ENCODE measurements at regions not wholly inside any gene's neighbourhood (a gene's known extent, or its start where the extent isn't known, plus 50 kb on each side); places are given as distances from the start of the nearest gene placed in this dataset.
"Not testable (repeated sequence)": the region's sequence is repeated elsewhere in the genome, so short reads cannot be mapped to it uniquely, and the experiment has no call there.

GRCh38 chr17:52892334-52892733 is 733.8 kb upstream of the CA10 start:
- no peak for DNase-seq

GRCh38 chr17:52885882-52886281 is 727.4 kb upstream of the CA10 start:
- no peak for DNase-seq

GRCh38 chr17:52883907-52884491 is 725.5 kb upstream of the CA10 start:
- DNase-seq: not testable (repeated sequence)

DNA sequence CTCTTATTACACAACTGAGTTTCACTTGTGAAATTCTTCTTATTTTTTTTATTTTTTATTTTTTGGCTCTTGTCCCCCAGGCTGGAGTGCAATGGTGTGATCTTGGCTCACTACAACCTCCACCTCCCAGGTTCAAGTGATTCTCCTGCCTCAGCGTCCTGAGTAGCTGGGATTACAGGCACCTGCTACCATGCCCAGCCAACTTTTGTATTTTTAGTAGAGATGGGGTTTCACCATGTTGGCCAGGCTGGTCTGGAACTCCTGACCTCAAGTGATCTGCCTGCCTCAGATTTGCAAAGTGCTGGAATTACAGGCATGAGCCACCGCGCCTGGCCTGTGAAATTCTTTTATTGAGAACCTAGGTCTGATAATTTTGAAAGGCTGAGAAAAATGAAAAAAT is 688.3 kb upstream of the CA10 start:
- DNase-seq: not testable (repeated sequence)

DNA sequence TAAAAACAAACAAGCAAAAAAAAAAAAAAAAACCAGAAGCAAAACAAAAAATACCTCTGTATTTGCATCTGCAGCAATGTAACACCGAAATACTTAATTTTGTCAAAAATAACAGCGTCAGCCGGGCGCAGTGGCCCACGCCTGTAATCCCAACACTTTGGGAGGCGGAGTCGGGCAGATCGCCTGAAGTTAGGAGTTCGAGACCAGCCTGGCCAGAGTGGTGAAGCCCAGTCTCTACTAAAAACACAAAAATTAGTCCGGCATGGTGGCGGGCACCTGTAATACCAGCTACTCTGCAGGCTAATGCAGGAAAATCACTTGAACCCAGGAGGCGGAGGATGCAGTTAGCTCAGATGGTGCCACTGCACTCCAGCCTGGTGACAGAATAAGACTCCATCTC is 683.5 kb upstream of the CA10 start:
- no peak for DNase-seq

DNA sequence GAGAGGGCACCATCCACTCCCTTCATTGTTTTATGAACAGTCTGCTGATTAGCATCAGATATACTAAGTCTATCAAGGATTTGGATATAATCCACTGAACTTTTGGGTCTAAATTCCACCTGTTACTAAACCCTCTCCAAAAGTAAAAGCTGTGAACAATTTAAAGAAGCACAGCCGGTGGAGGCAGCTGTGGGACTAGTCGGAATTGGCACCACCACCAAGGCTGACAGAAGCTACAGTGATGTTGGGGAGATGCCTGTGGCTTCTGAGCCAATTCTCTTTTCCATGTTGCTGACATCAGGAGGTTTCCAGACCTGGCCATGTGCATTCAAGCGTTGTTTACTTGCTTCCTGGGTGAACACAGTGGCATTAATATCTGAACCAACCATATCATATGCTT is 679.0 kb upstream of the CA10 start:
- no peak for DNase-seq

DNA sequence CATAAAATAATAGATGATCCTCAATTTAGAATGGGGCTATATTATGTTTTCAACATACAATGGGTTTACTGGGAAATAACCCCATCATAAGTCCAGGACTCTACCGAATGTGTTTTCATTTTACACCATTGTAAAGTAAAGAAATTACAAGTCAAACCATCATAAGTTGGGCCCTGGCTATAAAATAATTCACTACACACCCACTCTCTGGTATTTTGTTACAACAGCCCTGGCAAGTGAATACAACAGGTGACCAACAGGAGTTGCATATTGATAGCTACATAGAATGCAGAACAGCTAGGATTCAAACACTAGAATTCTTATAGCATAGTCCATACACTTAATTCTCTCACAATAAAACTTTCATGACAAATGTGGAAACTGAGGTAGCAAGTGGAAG is 673.0 kb upstream of the CA10 start:
- no peak for DNase-seq

- DNase-seq: no peak
Observed at GRCh38 chr17:52828621-52829020, 670.1 kb upstream of the CA10 start.

DNA sequence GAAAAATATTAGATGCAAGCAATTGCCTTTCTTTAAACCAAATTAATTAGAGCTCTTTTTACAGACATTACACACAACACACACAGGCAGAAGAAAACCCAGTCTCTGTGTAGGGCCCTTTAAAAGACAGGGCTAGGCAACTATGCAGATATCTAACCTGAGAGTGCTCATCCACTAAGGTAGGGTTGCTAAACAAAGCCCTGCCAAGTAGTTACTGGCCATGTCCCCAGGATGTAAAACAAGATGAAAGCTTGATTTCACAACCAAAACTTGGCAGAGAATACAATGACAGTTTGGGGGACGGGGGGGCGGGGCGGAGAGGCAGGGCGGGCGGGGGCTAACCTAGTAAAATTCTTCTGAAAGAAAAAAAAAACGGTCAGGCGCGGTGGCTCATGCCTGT is 669.0 kb upstream of the CA10 start:
- no peak for DNase-seq

DNA sequence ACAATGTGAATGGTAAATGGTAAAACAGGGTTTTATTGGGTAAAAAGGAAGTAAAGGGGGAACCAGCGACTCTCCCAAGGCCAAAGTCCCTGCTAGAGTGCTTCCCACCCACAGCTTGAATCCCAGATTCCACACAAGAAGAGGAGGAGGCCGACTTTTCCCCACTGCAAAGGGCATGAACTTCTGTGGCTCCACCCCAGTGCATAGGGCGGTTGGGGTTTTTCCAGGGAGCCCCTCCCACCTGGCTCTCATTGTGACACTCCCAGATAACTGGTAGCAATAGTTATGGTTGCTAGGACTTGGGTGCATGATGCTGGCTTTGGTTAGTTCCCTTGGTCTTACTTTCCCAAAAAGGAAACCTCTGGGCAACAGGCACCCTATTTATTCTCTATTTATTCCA is 666.0 kb upstream of the CA10 start:
- no peak for DNase-seq

DNA sequence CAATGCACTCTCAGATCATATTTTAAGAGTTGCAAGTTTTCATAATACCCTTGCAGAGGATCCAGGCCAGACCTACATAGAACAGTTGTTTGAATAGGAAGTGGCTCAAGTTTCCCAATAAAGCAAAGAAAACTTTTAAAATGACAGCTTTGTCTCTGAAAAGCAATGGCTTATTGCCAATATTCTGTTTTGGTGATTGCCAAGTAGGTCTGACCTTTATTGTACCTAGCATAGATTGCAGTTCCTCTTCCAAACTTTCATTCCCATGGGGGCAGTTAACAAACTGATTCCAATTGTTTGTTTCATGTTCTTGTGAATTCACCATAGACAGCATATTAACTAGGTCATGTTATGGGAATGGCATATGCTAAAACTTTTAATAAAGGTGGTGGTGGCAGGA is 664.6 kb upstream of the CA10 start:
- no peak for DNase-seq

GRCh38 chr17:52790359-52790955 is 631.9 kb upstream of the CA10 start:
- DNase-seq: no peak

DNA sequence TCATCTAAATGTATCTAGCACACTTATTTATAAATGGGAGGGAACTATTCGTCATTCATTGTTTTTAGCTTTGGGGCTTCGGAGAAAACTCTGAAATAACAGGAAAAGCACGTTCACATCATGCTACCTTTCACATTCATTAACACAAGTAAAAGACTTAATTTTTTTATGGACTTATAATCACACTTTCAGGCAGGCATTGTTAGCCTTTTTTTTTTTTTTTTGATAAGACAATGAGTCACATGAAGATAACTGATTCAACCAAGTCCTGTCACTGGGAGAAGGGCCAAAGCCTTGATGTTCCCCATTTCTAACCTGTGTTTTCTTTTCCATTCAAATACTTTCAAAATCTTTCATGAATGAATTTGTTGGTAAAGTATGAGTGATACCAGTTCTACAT is 631.3 kb upstream of the CA10 start:
- DNase-seq: no peak

GRCh38 chr17:52776234-52776633 is 617.7 kb upstream of the CA10 start:
- DNase-seq: no peak

GRCh38 chr17:52762794-52763167 is 604.3 kb upstream of the CA10 start:
- no peak for DNase-seq

DNA sequence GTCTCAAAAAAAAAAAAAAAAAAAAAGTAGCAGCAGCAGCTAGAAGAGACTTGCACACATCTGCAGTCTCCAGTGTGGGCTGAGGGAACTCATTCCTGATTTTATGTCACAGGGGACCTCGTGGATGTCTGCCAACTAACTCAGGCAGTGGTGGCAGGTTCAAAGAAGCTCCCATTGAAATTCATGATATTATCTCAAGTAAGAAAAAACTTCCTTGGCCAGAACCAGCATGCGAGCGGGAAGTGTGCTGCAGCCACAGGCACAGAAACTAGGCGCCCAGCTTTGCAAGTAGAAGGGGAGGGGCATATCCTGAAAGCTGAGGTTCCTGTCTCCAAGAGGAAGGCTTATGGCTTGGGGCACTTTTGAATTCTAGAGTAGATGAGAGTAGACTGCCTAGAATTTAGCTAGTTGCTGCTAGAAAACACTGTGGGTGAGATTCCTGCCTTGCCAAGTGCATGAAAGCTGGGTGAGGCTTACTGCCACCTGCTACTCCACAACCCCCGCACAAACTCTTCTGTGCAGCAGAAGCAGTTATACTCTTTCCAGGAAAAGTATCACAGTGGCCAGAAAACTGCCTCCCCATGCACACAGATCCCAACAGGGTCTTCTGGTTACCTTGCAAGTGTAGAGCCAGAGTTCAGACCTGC is 603.8 kb upstream of the CA10 start:
- DNase-seq: no peak

- no peak for DNase-seq
Observed at GRCh38 chr17:52759864-52760263, 601.4 kb upstream of the CA10 start.

DNA sequence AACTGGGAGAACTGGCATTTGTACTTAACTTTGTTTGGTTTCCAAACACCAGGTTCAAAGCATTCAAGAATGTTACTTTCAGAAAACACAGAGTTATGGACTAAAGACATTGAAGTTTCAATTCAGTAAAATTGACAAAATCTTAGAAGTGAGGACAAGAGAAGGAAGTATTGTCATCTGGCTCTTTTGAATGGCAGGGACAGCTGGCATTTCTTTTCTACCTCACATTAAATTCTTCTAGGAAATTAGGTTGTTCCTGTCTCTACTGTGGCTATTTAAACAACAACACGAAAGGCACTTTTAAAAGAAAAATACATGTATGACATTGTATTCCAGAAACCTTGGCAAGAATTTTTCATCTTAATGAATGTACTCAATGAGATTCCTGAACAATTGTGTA is 600.0 kb upstream of the CA10 start:
- no peak for DNase-seq

- no peak for DNase-seq
Observed at GRCh38 chr17:52756746-52757145, 598.2 kb upstream of the CA10 start.

- no peak for DNase-seq
Observed at GRCh38 chr17:52754838-52755237, 596.3 kb upstream of the CA10 start.

DNA sequence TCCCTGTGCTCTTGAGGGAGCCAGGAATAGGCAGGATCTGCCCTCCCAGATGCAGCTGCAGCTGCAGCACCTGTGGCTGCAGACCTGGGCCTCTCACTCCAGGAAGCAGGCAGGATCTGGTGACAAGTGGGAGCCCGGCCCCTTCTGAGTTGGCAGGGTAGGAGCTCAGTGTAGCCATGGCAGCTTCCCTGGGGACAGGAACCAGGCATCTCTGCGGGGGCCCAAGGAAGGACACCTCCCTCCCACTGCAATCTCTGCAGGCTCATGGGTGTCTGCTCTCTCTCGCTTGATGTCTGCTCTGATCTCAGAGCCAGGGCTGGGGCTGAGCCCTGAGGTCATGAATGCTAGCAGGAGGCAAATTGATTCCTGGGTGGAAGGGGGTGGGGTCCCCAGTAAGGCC is 592.5 kb upstream of the CA10 start:
- DNase-seq: no peak

- DNase-seq: no peak
Observed at GRCh38 chr17:52744179-52744578, 585.7 kb upstream of the CA10 start.

GRCh38 chr17:52740006-52740405 is 581.5 kb upstream of the CA10 start:
- DNase-seq: no peak

GRCh38 chr17:52738791-52739190 is 580.3 kb upstream of the CA10 start:
- no peak for DNase-seq

All from left kidney (tissue), 1 donor.